Activated CD4-positive, alpha-beta T cell treated with anti-CD3 and anti-CD28 coated beads for 36 hours (primary cell): ENCODE measurements at regions not wholly inside any gene's neighbourhood (a gene's known extent, or its start where the extent isn't known, plus 50 kb on each side); places are given as distances from the start of the nearest gene placed in this dataset.
"Not testable (repeated sequence)": the region's sequence is repeated elsewhere in the genome, so short reads cannot be mapped to it uniquely, and the experiment has no call there.

ENCODE experiments used
- ATAC-seq: fragments of 200-7000 bp; cut with Tn5 transposase; one replicate; pipeline ENCODE4 v1.10.0; 2021; ENCODE audit warnings: mild to moderate bottlenecking, moderate library complexity
- CTCF ChIA-PET: fragments of 350-600 bp; sonication (Branson Sonifier 250); formaldehyde crosslinking; loops from one replicate; lab custom pipeline; 2021; ENCODE audit warnings: antibody characterized with exemption; lab: Charles Lee
- POLR2A ChIA-PET: fragments of 350-600 bp; sonication (Branson Sonifier 250); formaldehyde crosslinking; loops from one replicate; lab custom pipeline; 2021; ENCODE audit warnings: antibody characterized with exemption, inconsistent platforms; lab: Charles Lee
- DNase-seq: peaks from one replicate; pipeline ENCODE4 v3.0.0-alpha.2; 2020
- H3K27ac Mint-ChIP-seq: one replicate; pipeline ENCODE4 v1.8.0; 2021; ENCODE audit warnings: mixed read lengths
- H3K27me3 Mint-ChIP-seq: one replicate; pipeline ENCODE4 v1.8.0; 2021; ENCODE audit warnings: mixed read lengths
- H3K36me3 Mint-ChIP-seq: one replicate; pipeline ENCODE4 v1.8.0; 2021; ENCODE audit warnings: low read depth, mixed read lengths
- H3K4me1 Mint-ChIP-seq: one replicate; pipeline ENCODE4 v1.8.0; 2021; ENCODE audit warnings: mixed read lengths
- H3K4me3 Mint-ChIP-seq: one replicate; pipeline ENCODE4 v1.8.0; 2021; ENCODE audit warnings: mild to moderate bottlenecking, moderate library complexity, mixed read lengths
- H3K9me3 Mint-ChIP-seq: one replicate; pipeline ENCODE4 v1.8.0; 2021; ENCODE audit warnings: low read depth, mixed read lengths
- intact Hi-C, 2 experiments: fragments of 100-400 bp; cut with DNase I in 1 of 2; cut with micrococcal nuclease in 1 of 2; formaldehyde crosslinking; loops; one replicate each; pipeline versions ENCODE4 v1.14.2 to v1.15.1; 2022 to 2024; cut with DNase I, micrococcal nuclease

- Mint-ChIP-seq H3K27me3 (no peaks in the 10 kb centered on the region), H3K9me3 (no peaks in the 10 kb centered on the region), H3K27ac (no peak overlapping the region), H3K4me1 (no peaks in the 10 kb centered on the region), H3K36me3 (no peaks in the 10 kb centered on the region), H3K4me3 (no peak overlapping the region)
- intact Hi-C loops, result no loop called here
- DNase-seq (no peak), ATAC-seq (no peak)
- CTCF ChIA-PET, result no interaction called here
- POLR2A ChIA-PET, result no interaction called here
Observed at GRCh38 chr21:28069450-28069923, 923.2 kb downstream of the LTN1 start.

- ChIA-PET CTCF (no interaction called here), POLR2A (no interaction called here)
- no peak for DNase-seq
- Mint-ChIP-seq H3K4me1 (no peaks in the 10 kb centered on the region), H3K9me3 (no peaks in the 10 kb centered on the region), H3K27ac (no peak overlapping the region), H3K27me3 (no peaks in the 10 kb centered on the region), H3K36me3 (no peaks in the 10 kb centered on the region), H3K4me3 (no peak overlapping the region)
- intact Hi-C loops, result no loop called here
- ATAC-seq, result no peak
Observed at GRCh38 chr21:28068455-28069358, 924.0 kb downstream of the LTN1 start.

- Mint-ChIP-seq H3K9me3 (no peaks in the 10 kb centered on the region), H3K27me3 (no peaks in the 10 kb centered on the region), H3K27ac (no peak overlapping the region), H3K4me3 (no peak overlapping the region), H3K4me1 (no peaks in the 10 kb centered on the region), H3K36me3 (no peaks in the 10 kb centered on the region)
- no peak for ATAC-seq
- POLR2A ChIA-PET, result no interaction called here
- CTCF ChIA-PET, result interaction anchor here (0.7 kb wide), 1 partner anchor 19 kb away, joined by 3 read pairs; no protein-coding TSS in a partner anchor
- no peak for DNase-seq
- intact Hi-C loops, result no loop called here
Observed at GRCh38 chr21:28066596-28067387, 925.9 kb downstream of the LTN1 start.

DNA sequence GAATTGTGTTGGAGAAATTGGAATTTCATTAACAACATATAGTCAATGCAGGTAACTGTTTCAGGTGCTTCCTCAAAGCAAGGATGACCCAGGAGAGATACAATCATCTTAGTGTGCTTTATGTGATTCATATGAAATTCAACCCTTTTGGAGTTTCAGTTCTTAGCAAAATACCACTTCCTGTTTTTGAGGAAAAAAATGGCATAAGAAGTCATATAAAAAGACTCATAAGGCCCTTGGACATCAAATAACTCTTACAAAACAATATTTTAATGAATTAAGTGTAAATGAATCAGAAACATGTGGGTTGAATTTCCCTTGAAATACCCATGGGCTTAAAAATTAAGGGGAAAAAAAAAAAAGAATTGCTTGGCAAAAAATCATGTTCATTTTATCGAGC, 926.6 kb downstream of the LTN1 start:
- Mint-ChIP-seq H3K27ac (no peak overlapping the region), H3K4me3 (no peak overlapping the region), H3K9me3 (no peaks in the 10 kb centered on the region), H3K36me3 (no peaks in the 10 kb centered on the region), H3K27me3 (no peaks in the 10 kb centered on the region), H3K4me1 (no peaks in the 10 kb centered on the region)
- intact Hi-C loops, result no loop called here
- ChIA-PET CTCF (interaction anchor here (0.7 kb wide), 1 partner anchor 19 kb away, joined by 3 read pairs; no protein-coding TSS in a partner anchor), POLR2A (no interaction called here)
- no peak for DNase-seq
- no peak for ATAC-seq

- H3K4me1 Mint-ChIP-seq, result no peaks in the 10 kb centered on the region
- H3K9me3 Mint-ChIP-seq, result no peaks in the 10 kb centered on the region
- H3K27me3 Mint-ChIP-seq, result no peaks in the 10 kb centered on the region
- intact Hi-C loops, result no loop called here
- no peaks in the 10 kb centered on the region for H3K36me3 Mint-ChIP-seq
- H3K27ac Mint-ChIP-seq, result no peak overlapping the region
- DNase-seq (no peak), ATAC-seq (no peak)
- H3K4me3 Mint-ChIP-seq, result no peak overlapping the region
- ChIA-PET CTCF (interaction anchor here (0.8 kb wide), 1 partner anchor 1438 kb away, joined by 3 read pairs; no protein-coding TSS in a partner anchor), POLR2A (interaction anchor here (0.6 kb wide), 1 partner anchor 12 kb away, joined by 3 read pairs; no protein-coding TSS in a partner anchor)
Observed at GRCh38 chr21:28063241-28064216, 929.1 kb downstream of the LTN1 start.

DNA sequence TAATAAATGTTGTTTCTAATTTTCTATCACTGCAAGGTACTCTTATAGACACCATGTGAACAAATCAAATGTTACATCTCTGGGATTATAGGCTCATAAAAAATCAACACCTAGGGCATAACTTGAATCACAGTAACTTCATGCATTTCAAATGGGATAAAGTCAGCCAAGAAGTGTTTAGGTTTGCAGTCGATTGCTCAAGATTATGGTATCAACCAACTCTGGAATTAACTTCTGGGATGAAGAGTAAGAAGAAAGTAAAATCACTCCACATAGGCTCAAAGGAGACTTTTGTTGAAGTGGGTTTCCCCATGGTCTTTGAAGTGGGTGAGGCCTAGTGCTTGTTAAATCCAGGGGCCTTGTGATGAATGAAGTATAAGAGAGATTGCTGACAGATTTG, 939.7 kb downstream of the LTN1 start:
- H3K4me3 Mint-ChIP-seq, H3K27ac Mint-ChIP-seq, H3K27me3 Mint-ChIP-seq, ATAC-seq, H3K36me3 Mint-ChIP-seq, H3K4me1 Mint-ChIP-seq, DNase-seq, POLR2A ChIA-PET, CTCF ChIA-PET, H3K9me3 Mint-ChIP-seq: not testable (repeated sequence)
- intact Hi-C loops, result loop anchor here (5.0 to 10.0 kb wide), 3 partner anchors 351 to 1208 kb away; partner anchors contain the start of gene ADAMTS1 (in 1 of the 2)

DNA sequence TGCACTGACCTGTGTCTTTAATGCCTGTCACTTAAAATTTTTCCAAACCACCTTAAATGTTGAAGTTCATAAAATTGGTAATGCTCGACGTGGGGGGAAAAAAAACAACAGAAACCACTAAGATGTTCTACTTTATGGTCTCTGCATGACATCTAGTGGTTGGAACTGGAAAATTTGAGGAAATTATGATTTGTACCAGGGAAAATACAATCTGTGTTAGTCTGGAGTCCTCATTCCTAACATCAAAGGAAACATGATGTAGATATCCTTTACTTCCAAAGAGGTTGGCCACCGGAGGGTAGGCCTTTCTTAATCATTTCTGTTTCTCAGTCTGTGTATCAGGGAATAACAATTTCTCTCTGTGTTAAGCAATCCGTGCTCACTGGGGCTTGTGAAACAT, 941.0 kb downstream of the LTN1 start:
- H3K36me3 Mint-ChIP-seq, ATAC-seq, H3K4me1 Mint-ChIP-seq, H3K4me3 Mint-ChIP-seq, CTCF ChIA-PET, DNase-seq, H3K27me3 Mint-ChIP-seq, H3K27ac Mint-ChIP-seq, H3K9me3 Mint-ChIP-seq: not testable (repeated sequence)
- POLR2A ChIA-PET, result interaction anchor here (0.7 kb wide), 1 partner anchor 12 kb away, joined by 3 read pairs; no protein-coding TSS in a partner anchor
- intact Hi-C loops, result loop anchor here (5.0 to 10.0 kb wide), 3 partner anchors 349 to 1207 kb away; partner anchors contain the start of gene ADAMTS1 (in 1 of the 2)

DNA sequence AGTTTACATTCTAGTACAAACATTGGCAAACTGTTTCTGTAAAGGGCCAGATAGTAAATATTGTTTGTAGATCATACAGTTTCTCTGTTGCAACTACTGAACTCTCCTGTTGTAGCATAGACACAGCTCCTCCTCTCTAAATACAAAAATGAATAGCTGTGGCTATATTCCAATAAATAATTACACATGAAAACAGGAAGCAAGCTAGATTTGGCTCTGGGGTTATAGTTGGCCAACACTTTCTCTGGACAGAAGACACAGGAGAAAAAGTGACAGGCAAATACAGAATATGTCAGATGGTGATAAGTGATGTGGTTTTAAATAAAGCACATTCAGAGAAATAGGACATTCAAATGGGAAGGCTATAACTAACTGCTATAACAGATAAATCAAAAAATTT, 957.0 kb downstream of the LTN1 start:
- peaks cover 16% of the 10 kb centered on the region for H3K9me3 Mint-ChIP-seq
- CTCF ChIA-PET, H3K27me3 Mint-ChIP-seq, H3K4me3 Mint-ChIP-seq, H3K36me3 Mint-ChIP-seq, DNase-seq, ATAC-seq, H3K27ac Mint-ChIP-seq, H3K4me1 Mint-ChIP-seq, POLR2A ChIA-PET, intact Hi-C loops: not testable (repeated sequence)

DNA sequence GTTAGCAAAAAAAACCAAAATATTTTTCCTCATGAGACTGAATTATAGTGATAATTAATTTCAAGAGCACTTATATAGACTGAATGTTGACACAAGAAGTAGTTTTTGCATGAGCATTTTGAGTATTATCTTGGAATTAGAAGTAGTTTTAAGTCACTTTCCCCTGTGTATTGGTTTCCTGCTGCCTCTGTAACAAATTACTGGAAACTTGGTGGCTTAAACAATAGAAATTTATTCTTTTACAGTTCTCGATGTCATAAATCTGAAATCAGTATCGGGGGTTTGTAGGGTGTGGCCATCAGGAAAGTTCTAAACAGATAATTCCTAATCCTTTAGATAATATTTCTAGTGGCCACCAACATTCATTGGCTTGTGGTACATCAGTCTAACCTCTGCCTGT, 957.8 kb downstream of the LTN1 start:
- DNase-seq, CTCF ChIA-PET, H3K36me3 Mint-ChIP-seq, ATAC-seq, H3K4me1 Mint-ChIP-seq, intact Hi-C loops, H3K27ac Mint-ChIP-seq, H3K27me3 Mint-ChIP-seq, POLR2A ChIA-PET, H3K4me3 Mint-ChIP-seq: not testable (repeated sequence)
- peaks cover 16% of the 10 kb centered on the region for H3K9me3 Mint-ChIP-seq

DNA sequence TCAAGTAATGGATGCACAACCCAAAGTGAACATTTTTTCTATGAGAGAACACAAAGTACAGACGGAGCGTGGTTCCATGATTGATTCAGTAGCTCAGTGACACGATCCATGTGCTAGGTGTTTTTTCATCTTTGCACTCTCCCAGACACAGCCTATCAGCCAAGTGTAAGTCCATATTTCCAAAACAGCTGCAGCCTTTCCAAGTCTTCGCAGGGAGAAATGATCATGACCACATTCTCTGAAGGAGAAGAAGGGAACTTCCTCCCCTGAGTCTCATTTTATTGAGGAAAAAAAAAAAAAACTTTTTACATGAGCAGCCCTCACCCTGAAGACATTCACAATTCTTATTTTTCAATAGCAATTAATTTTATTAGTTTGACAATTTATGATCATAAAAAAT, 958.3 kb downstream of the LTN1 start:
- ATAC-seq, H3K4me3 Mint-ChIP-seq, H3K36me3 Mint-ChIP-seq, H3K4me1 Mint-ChIP-seq, H3K27ac Mint-ChIP-seq, intact Hi-C loops, DNase-seq, CTCF ChIA-PET, POLR2A ChIA-PET, H3K27me3 Mint-ChIP-seq: not testable (repeated sequence)
- H3K9me3 Mint-ChIP-seq, result peaks cover 16% of the 10 kb centered on the region
